ENCODE measurements at regions not wholly inside any gene's neighbourhood (a gene's known extent, or its start where the extent isn't known, plus 50 kb on each side); places are given as distances from the start of the nearest gene placed in this dataset.
"Not testable (repeated sequence)": the region's sequence is repeated elsewhere in the genome, so short reads cannot be mapped to it uniquely, and the experiment has no call there.

DNA sequence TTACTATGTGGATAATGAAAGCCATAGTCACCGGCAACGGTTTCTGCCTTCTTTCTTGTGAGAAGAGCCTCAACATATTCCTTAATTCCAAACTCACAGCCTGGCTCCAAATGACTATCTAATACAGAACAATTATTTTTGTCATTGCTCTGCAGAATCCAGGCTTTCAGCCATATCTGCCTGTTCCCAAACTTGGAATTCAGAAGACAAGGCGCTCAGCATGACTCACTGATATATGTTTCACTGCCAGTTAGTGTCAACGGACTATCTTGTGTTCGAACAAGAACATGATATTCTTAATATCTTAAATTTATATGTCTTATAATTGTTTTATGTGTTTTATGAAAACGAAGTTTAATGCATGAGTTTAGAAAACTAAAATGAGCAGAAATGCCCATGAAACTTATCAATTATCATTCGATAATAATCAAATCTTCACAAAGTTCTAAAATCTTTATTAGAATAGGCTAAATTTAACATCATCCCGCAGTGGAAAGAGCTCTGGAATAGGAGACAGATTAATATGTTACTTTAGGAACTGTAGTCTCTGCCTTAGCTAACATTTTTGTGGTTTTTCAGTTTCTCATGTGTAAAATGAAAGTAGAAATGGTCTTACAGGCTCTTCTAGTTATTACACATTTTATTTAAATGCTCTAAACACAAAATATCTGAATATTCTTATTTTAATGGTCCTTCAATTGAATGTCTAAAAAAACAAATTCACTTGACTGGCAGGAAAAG is 669.3 kb upstream of the GJE1 start:
- in situ Hi-C loops (cut with HindIII; ENCODE audit: low sequenced_read_pairs), result no loop called here

DNA sequence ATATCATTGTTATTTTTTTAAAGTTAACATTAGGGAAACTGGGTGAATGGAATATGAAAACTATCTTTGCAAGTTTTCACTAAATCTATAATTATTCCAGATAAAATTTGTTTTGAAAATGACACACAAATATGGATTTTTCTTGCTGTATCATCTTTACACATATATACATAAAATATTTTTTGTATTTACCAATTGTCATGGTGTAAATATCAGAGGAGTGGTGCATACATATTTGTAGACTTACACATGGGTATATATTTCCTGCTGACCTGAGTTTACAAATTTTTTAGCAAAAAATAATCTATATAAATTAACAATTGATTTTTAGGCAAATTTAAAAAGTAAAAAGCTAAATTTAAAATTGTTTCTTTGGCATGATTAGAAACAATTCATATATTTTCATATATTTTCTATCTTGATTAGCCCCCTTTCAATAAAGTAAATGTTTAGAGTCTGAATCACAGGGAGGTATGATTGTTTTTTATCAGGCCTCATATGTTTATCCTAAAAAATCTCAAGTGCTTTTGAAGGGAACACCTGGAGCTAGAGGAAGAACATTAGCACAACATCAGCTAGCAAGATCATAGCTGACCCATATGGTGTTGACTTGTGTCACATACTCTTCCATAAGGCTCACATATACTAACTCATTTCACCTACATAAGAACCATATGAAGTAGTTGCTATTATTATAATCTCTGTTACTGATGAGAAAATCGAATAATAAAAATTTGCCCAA is 671.8 kb upstream of the GJE1 start:
- in situ Hi-C loops (cut with HindIII; ENCODE audit: low sequenced_read_pairs), result no loop called here

DNA sequence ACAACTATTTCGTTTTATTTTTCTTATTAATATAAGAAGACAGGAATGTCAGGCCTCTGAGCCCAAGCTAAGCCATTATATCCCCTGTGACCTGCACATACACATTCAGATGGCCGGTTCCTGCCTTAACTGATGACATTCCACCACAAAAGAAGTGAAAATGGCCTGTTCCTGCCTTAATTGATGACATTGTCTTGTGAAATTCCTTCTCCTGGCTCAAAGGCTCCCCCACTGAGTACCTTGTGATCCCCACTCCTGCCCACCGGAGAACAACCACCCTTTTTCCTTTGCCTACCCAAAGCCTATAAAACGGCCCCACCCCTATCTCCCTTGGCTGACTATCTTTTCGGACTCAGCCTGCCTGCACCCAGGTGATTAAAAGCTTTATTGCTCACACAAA is 672.5 kb upstream of the GJE1 start:
- in situ Hi-C loops (cut with HindIII; ENCODE audit: low sequenced_read_pairs), result not testable (repeated sequence)

DNA sequence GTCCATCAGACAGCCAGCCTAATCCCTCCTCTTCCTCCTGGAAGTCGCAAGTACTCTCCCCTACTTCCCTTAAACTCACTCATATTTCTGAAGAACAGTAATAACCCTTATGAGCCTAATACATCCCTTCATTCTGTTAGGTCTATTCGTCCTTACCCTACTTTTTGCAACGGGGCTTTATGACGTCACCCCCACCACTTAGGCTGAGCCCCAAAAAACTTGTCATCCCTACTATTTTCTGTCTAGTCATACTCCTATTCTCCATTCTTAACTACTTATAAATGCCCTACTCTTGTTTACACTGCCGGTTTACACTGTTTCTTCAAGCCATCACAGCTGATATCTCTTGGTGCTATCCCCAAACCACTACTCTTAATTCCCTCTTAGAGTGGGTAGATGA is 674.7 kb upstream of the GJE1 start:
- in situ Hi-C loops (cut with HindIII; ENCODE audit: low sequenced_read_pairs), result not testable (repeated sequence)

DNA sequence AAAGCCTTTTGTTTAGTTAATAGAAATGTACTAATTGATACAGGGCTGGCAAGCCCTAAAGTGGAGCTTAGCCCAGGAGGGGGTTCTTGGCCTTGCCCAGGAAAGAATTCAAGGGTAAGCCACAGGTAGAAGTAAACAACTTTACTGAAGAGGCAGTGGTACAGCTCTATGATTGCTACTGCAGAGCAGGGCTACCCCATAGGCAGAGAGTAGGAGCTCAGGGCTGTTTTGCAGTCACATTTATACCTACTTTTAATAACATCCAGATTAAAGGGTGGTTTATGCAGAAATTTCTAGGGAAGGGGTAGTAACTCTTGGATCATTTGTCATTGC is 680.4 kb upstream of the GJE1 start:
- in situ Hi-C loops (cut with HindIII; ENCODE audit: low sequenced_read_pairs), result no loop called here

DNA sequence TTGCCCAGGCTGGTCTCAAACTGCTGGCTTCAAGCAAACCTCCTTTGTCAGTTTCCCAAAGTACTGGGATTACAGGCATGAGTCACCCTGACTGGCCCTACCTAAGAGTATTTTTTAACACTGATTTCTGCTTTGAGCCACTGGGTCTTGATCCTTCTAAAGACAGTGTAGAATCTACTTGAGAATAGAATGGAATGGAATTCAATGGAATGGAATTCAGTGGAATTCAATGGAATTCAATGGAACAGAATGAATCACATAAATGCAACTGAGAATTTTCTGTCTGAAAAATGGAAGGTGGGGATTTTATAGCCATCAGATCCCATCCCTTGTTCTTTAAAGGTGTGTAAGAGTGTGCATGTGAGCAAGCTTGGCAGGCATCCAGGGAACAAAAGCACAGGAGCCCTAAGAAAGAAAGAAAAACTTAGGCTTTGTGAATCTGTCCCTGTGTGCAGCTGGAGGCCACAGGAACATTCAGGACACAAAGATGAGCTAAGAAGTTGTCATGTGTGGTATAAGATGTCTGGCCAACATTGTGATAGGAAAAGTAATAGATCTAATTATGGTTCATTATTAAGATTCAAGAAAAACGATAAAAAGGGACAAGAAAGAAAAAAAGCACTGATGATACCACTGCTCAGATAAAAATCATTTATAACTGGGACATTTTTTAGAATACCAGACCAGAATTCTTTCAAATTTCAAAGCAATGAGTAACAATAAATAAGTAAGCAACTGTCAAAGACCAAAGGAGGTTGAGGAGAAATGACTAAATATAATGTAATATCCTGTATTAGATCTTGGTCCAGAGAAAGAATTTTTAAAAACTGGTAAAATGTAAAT is 681.0 kb upstream of the GJE1 start:
- in situ Hi-C loops (cut with HindIII; ENCODE audit: low sequenced_read_pairs), result no loop called here

DNA sequence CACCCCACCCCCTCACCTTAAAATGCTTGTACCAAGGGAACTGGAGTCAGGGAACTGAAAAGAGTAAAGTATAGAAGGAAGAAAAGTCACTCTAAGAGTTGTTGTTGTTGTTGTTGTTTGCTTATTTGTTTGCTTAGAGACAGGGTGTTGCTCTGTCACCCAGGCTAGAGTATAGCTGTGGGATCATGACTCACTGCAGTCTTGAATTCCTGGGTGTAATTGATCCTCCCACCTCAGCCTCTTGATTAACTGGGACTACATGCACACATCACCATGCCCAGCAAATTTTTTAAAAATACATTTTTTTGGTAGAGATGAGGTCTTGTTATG is 681.6 kb upstream of the GJE1 start:
- in situ Hi-C loops (cut with HindIII; ENCODE audit: low sequenced_read_pairs), result no loop called here

DNA sequence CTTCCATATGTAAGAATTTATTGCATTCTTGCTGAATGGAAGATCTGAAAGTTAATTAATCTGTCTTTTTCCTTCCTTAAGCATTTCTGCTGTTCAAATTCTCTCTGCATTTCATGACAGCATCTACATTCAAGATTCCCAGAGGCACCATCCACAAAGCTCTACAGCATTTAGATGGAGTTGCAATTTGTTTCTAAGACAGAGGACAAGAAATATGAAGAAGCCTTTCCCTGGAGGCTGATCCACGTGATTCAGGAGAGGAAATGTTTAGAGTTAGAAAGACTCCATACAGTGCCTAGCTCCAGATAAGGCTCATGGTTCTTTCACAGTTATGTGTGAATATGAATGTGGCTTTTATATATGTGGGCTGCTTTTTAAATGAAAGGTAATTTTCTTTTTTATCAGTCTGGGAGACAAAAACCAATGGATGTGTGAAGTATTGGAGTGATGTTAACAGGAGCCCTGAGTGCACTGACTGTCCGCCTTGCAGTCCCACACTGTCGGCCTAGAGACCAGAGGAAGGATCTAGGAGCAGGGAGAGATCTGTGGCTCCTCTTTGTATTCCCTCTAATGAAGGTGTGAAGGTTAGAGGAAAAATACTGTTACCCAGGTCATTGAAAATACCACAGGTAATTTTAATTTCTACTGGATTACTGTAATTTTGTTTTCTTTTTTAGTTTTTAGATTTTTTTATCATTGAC is 686.6 kb upstream of the GJE1 start:
- in situ Hi-C loops (cut with HindIII; ENCODE audit: low sequenced_read_pairs), result no loop called here

DNA sequence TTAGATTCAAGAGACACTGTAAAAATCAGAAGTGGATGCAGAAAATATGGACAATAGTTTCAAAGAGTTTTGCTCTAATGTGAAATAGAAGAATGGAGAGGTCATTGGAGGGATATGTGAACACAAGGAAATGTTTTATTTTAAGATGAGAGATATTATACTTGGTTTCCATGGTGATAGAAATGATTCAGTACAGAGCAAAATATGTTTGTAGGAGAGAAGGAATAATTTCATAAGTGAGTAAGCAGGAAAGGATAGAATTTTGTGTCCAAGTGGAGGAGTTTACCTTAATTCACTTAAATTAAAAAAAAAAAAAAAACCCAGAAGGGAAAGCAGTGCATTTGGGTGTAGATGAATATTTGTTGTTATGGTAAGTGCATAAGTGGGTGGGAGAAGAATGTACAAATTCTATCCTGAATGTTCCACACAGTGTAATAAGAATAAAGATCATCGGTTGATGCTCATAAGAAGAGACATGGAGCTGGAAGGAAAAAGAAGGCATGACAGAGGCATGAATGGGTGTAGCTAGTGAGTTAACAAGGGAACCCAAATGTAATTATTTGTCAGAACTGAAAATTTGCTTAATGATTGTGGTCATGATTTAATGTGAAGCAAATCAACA is 688.9 kb upstream of the GJE1 start:
- in situ Hi-C loops (cut with HindIII; ENCODE audit: low sequenced_read_pairs), result no loop called here

DNA sequence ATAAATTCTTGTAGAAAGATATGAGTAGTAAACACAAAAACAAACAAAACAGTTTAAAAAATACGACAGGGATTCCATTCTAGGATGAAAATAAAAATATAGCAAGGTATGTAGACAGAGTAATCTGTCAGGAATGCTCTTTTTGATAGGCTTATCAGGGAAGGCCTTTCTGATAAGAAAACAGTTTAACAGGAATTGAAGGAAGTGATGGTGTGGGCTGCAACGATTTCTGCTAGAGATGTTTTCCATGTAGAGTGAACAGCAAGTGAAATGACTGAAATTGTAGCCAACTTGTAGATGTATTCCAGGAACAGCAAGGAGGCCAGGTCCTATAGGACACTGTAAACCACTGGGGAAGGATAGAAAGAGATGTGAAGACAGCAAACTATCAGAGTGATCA is 689.7 kb upstream of the GJE1 start:
- in situ Hi-C loops (cut with HindIII; ENCODE audit: low sequenced_read_pairs), result no loop called here

DNA sequence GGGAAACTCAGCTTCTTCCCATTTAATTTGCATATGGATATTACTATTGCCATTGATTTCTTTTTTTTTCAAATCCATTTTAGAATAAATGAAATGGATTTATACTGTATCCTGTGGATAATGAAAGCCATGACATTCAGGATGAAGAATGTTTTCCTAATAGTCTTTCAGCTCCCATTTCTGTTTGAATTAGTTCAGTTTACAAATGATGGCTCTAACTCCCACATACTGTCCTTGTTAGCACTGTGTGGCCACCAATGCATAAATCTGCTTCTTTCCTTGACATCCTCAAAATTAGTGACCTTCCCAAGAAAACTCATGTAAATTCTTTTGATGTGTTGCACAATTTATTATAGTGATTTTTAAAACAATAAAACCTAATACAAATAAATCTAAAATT is 693.2 kb upstream of the GJE1 start:
- in situ Hi-C loops (cut with HindIII; ENCODE audit: low sequenced_read_pairs), result no loop called here

DNA sequence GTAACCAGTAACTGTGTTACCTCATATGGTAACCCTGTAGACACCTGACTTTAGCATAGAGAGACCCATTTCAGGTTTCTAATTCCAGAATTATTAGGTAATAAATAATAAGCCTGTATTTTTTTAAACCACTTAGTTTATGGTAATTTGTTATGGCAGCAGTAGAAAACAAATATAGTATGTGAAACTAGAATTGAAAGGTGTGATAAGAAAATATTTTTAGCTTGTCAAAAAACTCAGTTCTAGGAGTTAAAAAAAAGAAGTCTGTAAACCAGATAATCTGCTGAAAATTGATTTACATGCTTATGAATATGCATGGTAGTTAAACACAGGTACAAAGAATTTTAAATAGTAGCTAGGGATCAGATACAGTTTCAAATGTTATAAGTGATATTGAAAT is 695.0 kb upstream of the GJE1 start:
- in situ Hi-C loops (cut with HindIII; ENCODE audit: low sequenced_read_pairs), result no loop called here

DNA sequence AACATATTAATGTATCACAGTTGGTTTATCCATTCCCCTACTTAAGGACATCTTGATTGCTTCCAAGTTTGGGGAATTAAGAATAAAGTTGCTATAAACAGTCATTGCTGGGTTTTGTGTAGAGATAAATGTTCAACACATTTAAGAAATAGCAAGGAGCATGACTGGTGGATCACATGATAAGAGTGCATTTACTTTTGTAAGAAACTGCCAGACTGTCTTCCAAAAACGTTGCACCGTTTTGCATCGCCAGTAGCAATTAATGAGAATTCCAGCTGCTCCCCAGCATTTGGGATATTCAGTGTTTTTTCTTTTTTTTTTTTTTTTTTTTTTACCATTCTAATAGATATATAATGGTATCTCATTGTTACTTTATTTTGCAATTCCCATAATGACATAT is 695.7 kb upstream of the GJE1 start:
- in situ Hi-C loops (cut with HindIII; ENCODE audit: low sequenced_read_pairs), result no loop called here

DNA sequence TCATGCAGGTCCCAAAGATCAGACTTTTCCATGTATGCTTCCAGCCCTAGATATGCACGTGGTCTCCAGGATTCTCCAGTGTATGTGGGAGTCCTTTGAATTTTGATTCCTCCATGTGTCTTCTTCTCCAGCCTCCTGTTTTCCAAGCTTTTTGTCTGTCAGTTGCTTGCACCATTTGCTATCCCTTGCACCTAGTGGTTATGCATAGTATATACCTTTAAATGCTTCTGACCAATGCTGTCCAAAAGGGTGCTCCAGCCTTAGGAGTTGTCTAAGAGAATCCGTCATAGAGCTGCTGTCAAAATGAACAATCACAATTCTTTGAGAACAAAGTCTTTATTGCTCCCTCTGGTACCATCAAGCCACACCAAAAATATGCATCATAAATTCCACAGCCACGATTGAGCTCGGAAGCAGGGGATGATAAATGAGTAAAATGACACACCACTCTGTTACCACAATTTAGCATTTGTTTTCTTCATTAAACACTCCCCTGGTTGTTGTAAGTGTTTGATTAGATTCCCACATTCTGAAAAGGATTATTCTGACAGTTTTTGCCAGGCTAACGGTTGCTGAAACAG is 706.2 kb upstream of the GJE1 start:
- in situ Hi-C loops (cut with HindIII; ENCODE audit: low sequenced_read_pairs), result no loop called here

DNA sequence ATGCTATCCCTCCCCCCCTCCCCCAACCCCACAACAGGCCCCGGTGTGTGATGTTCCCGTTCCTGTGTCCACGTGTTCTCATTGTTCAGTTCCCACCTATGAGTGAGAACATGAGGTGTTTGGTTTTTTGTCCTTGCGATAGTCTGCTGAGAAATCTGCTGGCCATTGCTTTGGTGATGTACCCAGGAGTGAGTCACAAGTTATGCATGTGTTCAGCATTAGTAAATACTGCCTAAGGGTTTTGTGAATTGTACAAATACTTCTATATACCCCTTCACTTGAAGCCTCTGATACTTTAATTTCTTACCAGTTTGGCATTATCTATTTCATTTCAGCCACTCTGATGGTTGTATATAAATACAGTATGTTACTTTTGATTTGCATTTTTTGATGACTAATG is 711.3 kb upstream of the GJE1 start:
- in situ Hi-C loops (cut with HindIII; ENCODE audit: low sequenced_read_pairs), result no loop called here

DNA sequence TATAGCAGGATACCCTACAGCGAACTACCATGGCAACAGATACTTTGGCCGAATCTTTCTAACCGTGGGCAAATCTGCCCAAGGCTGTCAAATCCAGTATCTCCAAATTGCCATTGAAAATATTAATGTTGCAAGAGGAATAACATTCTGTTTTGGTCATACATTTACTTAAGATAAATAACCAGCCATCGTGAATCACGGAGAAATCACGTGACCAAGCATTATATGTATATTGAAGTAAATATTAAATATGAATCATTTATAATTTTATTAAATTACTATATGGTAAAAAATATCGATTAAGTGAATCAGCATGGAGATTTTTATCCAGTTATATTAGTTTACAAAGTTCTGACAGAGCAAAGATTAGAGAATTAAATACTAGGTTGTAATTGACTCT is 714.6 kb upstream of the GJE1 start:
- in situ Hi-C loops (cut with HindIII; ENCODE audit: low sequenced_read_pairs), result no loop called here

DNA sequence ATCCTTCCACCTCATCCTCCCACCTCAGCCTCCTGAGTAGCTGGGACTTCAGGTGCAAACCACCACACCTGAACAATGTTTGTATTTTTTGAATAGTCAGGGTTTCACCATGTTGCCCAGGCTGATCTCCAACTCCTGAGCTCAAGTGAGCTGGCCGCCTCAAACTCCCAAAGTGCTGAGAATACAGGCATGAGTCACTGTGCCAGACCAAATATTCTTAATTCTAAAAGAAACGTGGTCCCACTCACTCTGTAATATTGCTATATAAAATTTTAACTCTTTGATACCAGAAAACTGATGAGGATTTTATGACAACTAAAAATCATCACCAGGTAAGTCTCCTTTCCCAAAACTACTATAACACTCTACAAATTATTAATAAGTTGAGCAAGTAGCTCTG is 716.8 kb upstream of the GJE1 start:
- in situ Hi-C loops (cut with HindIII; ENCODE audit: low sequenced_read_pairs), result no loop called here

DNA sequence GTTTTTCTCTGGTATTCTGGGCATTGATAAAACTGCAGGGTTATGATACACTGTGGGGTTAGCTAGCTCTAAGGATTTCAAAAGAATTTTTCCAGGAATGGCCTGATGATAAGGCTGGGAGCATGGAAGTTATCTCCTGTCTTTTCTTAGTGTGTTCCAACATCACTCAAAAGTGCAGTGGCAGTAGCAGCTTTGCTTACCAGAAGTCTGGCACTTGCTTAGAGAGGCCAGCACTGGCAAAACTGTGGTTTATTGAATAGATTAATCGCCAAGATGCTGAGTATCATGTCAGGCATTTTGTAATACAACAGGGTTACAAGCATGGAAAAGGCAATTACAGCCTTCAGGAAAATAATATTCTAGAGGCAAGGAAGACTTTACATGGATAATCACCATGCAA is 719.5 kb upstream of the GJE1 start:
- in situ Hi-C loops (cut with HindIII; ENCODE audit: low sequenced_read_pairs), result no loop called here

DNA sequence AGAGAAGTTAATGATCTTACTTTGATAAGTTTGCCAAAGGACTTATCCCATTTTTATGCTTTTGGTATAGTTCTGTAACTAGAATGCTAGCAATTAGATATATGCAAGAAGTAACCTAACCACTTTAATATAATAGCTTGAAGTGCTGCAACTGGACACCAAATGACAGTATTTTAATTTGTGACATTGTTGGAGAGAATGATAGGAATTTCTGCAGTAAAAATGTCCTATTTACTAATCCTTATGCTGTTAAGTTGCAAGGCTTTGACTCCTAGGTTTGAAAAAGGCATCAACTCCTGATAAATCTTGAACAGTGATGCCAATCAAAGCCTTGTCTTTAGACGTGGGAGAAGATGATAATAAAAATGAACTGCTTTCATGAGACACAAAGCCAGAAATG is 726.0 kb upstream of the GJE1 start:
- in situ Hi-C loops (cut with HindIII; ENCODE audit: low sequenced_read_pairs), result no loop called here

DNA sequence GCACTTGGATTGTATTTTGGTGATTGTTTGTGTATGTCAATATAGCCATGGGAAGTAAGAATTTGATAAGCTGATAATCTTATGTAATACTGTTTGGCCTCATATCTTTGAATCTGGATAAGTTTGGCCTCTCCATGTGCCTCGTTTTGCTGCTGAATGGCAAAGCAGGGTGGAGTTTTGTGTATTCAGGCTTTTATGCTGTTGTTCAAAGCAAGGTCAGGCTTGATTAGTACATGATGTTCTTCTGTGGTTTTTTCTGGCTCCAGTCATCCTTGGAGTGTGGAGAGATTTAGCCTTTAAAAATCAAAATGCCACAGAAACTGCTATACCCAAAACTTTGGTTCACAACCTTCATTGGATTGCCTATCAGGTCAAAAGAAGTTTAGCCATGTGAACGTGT is 728.9 kb upstream of the GJE1 start:
- in situ Hi-C loops (cut with HindIII; ENCODE audit: low sequenced_read_pairs), result no loop called here

DNA sequence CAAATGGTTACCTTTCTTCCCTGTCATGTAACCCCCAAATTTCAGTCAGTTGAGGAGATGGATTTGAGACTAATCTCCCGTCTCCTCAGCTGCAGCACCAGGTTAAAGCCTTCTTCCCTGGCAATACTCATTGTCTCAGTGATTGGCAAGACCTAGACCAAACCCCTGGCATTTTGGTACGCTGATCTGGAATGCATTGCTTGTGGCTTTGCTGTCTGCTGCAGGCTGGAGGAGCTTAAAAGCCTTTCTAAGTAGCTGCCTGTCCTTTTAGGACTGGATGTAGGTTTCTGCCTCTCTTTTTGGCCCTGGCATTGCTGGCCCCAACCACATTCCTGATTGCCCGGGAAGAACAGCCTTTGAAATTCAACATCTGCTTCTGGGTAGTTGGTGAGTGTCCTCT is 729.6 kb upstream of the GJE1 start:
- in situ Hi-C loops (cut with HindIII; ENCODE audit: low sequenced_read_pairs), result no loop called here
